Coronary artery (tissue), 2 donors: ENCODE measurements at regions not wholly inside any gene's neighbourhood (a gene's known extent, or its start where the extent isn't known, plus 50 kb on each side); places are given as distances from the start of the nearest gene placed in this dataset.

Experiments used
- DNase-seq: peaks from one replicate; pipeline ENCODE4 v3.0.0-alpha.2; 2017; ENCODE audit warnings: low spot score
- H3K27ac ChIP-seq, 2 donors: fragments of 200-600 bp; sonication (generic); one replicate each; pipeline ENCODE4 v1.5.1; 2016 to 2019
- H3K4me3 ChIP-seq: fragments of 200-600 bp; sonication (generic); 2 replicates; pipeline ENCODE4 v1.5.1; 2016; ENCODE audit warnings: mild to moderate bottlenecking, moderate library complexity
- TF ChIP-seq, protein P1 (sequence below): fragments of 200-600 bp; sonication (generic); IDR thresholded peaks from one replicate; pipeline ENCODE4 v1.5.1; 2019; ENCODE audit warnings: antibody characterized with exemption

DNA sequence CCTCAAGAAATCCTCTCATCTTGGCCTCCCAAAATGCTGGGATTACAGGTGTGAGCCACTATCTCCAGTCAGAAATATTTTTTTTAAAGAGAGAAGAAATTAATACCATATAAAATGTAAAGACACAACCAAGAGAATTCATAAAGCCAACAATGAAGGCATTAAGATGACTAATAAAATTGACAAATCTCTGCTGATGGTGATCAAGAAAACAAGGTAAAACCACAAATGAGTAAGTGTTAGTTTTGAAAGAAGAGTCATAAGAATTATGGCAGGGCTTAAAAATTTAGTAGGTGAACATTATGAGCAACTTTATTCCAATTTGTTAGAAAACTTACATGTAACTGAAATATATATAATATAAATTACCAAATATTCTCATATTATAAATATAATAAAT lies 752.8 kb upstream of the CELF4 start:
- Histone ChIP-seq H3K4me3 (no peak overlapping the region), H3K27ac (no peak overlapping the region)
- TF ChIP-seq, protein P1, sequence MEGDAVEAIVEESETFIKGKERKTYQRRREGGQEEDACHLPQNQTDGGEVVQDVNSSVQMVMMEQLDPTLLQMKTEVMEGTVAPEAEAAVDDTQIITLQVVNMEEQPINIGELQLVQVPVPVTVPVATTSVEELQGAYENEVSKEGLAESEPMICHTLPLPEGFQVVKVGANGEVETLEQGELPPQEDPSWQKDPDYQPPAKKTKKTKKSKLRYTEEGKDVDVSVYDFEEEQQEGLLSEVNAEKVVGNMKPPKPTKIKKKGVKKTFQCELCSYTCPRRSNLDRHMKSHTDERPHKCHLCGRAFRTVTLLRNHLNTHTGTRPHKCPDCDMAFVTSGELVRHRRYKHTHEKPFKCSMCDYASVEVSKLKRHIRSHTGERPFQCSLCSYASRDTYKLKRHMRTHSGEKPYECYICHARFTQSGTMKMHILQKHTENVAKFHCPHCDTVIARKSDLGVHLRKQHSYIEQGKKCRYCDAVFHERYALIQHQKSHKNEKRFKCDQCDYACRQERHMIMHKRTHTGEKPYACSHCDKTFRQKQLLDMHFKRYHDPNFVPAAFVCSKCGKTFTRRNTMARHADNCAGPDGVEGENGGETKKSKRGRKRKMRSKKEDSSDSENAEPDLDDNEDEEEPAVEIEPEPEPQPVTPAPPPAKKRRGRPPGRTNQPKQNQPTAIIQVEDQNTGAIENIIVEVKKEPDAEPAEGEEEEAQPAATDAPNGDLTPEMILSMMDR: no peak
- DNase-seq: no peak

GRCh38 chr18:38313831-38314230 lies 748.2 kb upstream of the CELF4 start:
- DNase-seq: no peak
- TF ChIP-seq, protein P1: no peak

GRCh38 chr18:38312532-38312931 lies 746.9 kb upstream of the CELF4 start:
- Histone ChIP-seq H3K4me3 (no peak overlapping the region), H3K27ac (no peak overlapping the region)
- DNase-seq: no peak
- TF ChIP-seq, protein P1: no peak

More at GRCh38 chr18:38313831-38314230, 748.2 kb upstream of the CELF4 start:
- Histone ChIP-seq H3K27ac (no peak overlapping the region), H3K4me3 (no peak overlapping the region)

GRCh38 chr18:38310936-38311335 lies 745.3 kb upstream of the CELF4 start:
- DNase-seq: no peak
- TF ChIP-seq, protein P1: no peak
- Histone ChIP-seq H3K4me3 (no peak overlapping the region), H3K27ac (no peak overlapping the region)

- Histone ChIP-seq H3K27ac (no peak overlapping the region), H3K4me3 (no peak overlapping the region)
- no peak for DNase-seq
- TF ChIP-seq, protein P1: no peak
Measured at GRCh38 chr18:38307914-38308313, 742.3 kb upstream of the CELF4 start.

- H3K4me3 ChIP-seq: no peak overlapping the region
- H3K27ac ChIP-seq: no peak overlapping the region
- TF ChIP-seq, protein P1: no peak
- DNase-seq: no peak
Measured at GRCh38 chr18:38305961-38306360, 740.4 kb upstream of the CELF4 start.

DNA sequence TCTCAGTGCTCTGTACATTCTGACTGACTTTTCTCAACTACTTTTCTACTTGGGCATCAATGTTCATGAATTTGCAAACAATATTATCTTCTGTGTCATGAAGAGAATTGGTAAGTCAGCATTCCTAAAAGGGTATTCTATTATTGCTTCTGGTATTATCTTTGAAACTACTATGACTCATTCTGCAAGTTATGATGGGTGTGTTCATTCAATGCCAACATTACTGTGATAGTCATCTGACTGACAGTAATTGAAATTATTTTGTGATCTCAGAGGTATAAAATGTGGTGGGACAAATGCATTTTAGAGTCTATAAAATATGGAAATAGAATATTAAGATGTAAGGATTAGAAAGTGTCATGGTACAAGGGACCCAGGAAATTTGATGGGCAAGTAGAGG lies 736.0 kb upstream of the CELF4 start:
- TF ChIP-seq, protein P1: no peak
- no peak for DNase-seq
- Histone ChIP-seq H3K27ac (no peak overlapping the region), H3K4me3 (no peak overlapping the region)
